T-helper 1 cell treated with Interleukin-12 subunit alpha and Interleukin-12 subunit beta and Interleukin-4 antibody, amounts not matched to agents 30 ng/mL and 1 ng/mL, for 36 hours (primary cell): ENCODE measurements at regions not wholly inside any gene's neighbourhood (a gene's known extent, or its start where the extent isn't known, plus 50 kb on each side); places are given as distances from the start of the nearest gene placed in this dataset.

ENCODE experiments used
- intact Hi-C: fragments of 100-400 bp; cut with micrococcal nuclease; formaldehyde crosslinking; loops from one replicate; pipeline ENCODE4 v1.15.1; 2024

DNA sequence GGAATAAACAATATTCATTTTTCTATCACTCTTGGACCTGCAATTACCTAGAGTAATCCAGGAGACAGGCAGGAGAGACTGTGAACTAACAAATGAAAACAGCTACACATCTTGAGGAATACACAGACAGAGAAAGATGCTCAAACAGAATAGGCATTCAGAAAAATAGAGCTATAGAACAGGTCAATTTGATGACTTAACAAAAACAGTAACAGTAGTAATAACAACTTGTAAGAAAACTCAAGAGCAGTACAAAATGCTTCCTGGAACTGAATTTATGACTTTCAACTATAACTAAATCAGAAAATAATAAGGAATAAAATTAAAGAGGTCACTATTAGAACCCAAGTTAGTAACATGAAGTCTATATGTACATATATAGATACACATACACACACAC, 579.3 kb downstream of the TLR4 start:
- intact Hi-C loops: no loop called here

- intact Hi-C loops: no loop called here
These were observed 585.9 kb downstream of the TLR4 start for GRCh38 chr9:118290116-118290515.

DNA sequence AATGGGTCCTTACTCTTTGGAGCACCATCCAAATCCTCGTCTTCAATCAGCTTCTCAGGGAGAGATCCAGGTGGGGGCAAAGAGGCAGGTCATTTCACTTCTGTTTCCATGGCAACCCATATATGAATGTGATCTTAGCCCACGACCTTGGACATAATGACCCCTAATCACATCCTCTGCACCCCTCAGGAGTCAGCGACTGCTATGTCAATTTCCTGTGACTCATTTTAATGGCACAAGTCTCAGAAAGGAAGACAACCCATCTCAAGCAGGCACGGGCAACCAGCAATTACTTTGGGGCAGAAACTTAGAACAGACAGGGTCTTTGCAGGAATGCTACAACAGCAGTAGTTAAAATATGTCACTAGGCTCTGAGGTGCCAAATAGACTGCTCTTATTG, 591.2 kb downstream of the TLR4 start:
- intact Hi-C loops: no loop called here

GRCh38 chr9:118302721-118303120, 598.5 kb downstream of the TLR4 start:
- intact Hi-C loops: no loop called here

DNA sequence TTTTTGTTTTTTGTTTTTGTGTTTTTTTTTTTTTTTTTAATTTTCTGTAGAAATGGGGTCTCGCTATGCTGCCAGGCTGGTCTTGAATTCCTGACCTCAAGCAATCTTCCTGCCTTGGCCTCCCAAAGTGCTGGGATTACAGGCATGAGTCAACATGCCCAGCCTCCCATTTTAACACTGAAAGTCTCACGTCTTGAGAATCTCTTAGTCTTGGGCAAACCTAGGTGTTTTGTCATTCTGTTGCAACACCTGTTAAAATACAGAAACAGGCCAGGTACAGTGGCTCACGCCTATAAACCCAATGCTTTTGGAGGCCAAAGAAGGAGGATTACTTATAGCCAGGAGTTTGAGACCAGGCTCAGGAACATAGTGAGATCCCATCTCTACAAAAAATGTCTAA, 599.0 kb downstream of the TLR4 start:
- intact Hi-C loops: no loop called here

DNA sequence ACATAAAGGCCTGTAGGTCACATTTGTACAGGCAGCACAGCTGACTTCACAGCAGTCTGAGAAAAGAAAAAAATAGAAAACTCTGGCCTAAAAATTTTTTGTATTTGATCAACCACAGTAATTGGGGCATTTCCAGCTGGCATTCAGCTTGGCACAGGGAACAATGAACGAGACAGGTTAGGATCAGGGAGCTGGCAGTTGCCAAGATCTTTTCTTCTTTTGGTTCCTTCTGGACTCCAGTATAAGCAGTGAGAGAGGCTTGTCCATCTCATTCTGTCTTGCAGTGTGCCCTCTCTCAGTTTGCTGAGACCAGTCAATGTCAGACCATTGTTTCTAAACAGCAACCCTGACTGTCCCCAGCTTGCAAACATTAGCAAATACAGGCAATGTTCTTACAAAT, 601.1 kb downstream of the TLR4 start:
- intact Hi-C loops: no loop called here

DNA sequence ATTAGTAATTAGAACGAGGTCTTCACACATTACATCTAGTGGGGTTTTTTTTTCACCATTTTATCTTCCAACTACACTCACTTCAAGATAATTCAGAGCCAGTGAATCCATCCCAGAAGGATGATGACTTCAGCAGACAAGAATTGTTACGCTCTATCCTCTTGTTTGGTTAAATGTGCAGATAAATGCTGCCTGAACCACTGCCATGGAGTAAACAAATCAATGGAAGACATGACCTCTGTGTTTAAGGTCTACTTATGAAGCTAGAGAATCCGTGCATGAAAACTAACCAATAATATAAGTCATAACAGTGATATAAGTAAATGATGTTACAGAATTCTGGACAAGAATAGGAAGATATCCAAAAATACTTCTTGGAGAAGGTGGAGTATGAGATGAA, 602.6 kb downstream of the TLR4 start:
- intact Hi-C loops: no loop called here

- intact Hi-C loops: no loop called here
These were observed 609.8 kb downstream of the TLR4 start for GRCh38 chr9:118313965-118314364.

DNA sequence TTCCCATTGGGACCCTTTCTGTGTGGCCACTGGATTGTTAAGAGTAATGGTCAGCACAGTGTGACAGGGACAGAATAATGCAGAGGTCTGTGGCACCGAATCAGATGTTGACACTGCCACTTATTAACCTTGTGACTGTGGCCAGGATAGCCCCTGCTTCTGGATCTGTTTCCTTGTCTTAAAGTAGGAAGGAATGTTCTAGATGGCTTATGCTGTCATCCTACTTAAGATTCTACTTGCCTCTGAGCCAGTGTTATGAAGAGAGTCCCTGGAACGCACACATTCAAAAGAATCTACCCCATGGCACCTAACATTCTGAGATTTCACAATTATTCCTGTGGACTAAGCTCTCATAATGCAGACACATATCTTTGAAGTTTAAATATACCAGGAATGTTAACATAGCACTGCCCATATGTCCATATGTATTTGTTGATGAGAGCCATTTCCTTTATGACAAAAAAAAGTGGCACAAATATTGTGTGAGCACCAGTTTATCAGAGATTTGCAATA, 612.7 kb downstream of the TLR4 start:
- intact Hi-C loops: no loop called here

GRCh38 chr9:118318770-118319431, 614.7 kb downstream of the TLR4 start:
- intact Hi-C loops: no loop called here

DNA sequence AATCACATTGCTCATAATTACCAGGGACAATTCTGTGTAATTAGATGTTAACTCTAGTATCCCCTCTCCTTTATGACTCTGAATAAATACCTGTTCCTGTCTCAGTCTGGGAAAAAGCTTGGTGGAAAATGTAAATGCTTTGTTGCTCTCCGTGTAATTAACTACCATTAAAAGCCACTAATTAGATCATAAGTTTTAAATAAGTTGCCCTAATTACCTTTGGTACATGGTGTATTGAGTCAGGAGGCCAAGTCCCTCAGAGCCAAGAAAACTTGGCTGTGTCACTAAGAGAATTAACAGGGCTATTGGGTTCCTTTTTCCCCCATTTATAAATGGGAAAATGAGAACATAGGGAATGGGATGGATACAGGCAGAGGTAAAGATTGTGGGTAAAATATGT, 617.6 kb downstream of the TLR4 start:
- intact Hi-C loops: no loop called here

GRCh38 chr9:118324706-118325105, 620.5 kb downstream of the TLR4 start:
- intact Hi-C loops: no loop called here

DNA sequence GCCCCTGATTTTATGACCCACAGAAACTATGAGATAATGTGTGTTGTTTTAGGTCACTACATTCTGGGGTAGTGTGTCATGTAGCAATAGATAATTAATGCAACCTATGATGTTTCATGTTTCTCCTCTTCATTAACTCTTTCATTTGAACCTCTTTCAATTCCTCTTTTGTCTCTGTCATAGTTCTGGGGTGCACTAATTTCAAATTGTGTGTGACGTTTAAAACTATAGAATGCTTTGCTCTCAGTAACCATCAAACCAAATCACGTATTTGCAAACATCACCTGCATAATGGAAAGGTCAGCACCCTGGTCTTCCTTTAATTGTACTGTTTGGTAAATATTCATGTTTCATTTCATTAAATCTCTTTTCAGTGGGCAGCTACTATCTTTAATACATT, 621.6 kb downstream of the TLR4 start:
- intact Hi-C loops: no loop called here

DNA sequence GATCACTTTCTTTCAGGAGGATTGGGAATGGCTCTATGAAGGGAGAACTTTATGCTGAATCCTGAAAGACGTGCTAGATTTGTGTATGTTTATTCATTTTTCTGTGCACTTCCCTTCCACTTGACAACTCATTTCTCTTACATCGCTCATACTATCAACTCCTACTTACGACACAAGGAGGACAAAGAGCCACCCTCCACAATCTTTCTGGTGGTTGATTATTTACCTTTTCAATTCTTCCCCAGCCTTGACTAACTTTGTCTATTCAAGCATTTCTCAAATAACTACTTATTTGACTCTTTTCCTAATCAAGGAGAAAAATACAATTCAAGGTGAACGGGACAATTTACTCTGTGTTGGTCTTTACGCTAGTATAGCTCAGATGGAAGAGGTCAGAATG, 622.1 kb downstream of the TLR4 start:
- intact Hi-C loops: no loop called here

GRCh38 chr9:118330191-118330986, 626.2 kb downstream of the TLR4 start:
- intact Hi-C loops: loop anchor here (5.0 kb wide), 1 partner anchor 548 kb away; no protein-coding TSS in a partner anchor

- intact Hi-C loops: loop anchor here (5.0 kb wide), 1 partner anchor 549 kb away; no protein-coding TSS in a partner anchor
These were observed 627.4 kb downstream of the TLR4 start for GRCh38 chr9:118331622-118332045.

GRCh38 chr9:118336250-118336942, 632.2 kb downstream of the TLR4 start:
- intact Hi-C loops: no loop called here

DNA sequence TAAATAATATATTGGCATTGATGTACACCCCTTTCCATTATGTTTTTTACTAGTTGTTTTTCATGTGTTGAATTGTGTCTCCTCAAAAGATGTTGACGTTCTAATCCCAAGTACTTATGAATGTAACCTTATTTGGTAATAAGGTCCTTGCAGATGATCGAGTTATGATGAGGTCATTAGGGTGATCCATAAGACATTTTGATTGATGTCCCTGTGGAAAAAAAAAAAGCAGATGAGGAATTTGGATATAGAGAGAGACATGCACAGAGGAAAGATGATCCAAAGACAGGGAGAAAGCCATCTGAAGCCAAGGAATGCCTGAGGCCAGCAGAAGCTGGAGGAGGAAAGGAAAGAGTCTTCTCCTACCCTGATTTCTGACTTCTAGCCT, 632.7 kb downstream of the TLR4 start:
- intact Hi-C loops: no loop called here

GRCh38 chr9:118360036-118360435, 655.8 kb downstream of the TLR4 start:
- intact Hi-C loops: no loop called here

DNA sequence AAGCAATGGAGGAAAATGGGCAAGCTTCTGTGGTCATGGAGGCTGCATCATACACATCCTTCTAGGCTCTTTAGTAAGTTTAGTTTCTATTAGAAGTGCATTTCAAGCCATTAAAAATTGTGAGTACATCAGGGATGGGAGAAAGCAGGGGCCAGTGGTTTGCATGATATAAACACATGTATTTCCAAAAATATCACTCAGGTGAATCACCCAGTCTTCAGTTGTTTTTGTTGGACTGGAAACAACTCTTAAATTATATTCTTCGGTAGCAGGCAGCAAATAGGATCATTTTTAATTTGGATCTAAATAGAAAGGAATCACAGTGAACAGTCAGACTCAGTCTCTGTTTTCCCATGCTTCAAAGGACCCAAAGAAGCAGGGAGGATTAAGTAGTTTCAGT, 657.9 kb downstream of the TLR4 start:
- intact Hi-C loops: no loop called here

DNA sequence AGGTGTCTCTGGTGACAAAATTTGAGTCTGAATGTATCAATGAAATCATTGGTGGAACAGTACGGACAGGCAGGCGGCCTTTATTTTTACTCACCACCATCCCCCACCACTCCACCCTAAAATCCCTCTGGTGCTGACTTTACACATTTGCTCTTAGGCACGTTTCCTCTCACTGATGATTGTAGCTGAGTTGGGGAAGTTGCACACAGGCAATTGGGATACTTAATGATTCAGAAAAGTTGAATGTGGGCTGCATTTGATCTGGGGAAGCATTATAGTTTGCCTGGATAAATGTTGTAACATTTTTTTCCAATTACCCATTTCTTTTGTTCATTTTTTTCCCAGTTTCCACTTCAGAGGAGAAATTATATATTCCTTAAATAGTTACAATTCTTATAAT, 658.4 kb downstream of the TLR4 start:
- intact Hi-C loops: no loop called here
